NT2/D1 (cell line): ENCODE measurements at regions not wholly inside any gene's neighbourhood (a gene's known extent, or its start where the extent isn't known, plus 50 kb on each side); places are given as distances from the start of the nearest gene placed in this dataset.

Source experiments
- YY1 ChIP-seq: IDR thresholded peaks from 2 replicates; pipeline ENCODE4 v1.6.1; 2011; ENCODE audit not compliant: insufficient read length, insufficient read depth
- ZNF274 ChIP-seq: IDR thresholded peaks from 2 replicates; pipeline ENCODE4 v1.6.1; 2011; ENCODE audit warnings: mild to moderate bottlenecking, low read depth, low read length

- TF ChIP-seq ZNF274 = no peak
- no peak for TF ChIP-seq YY1
Observed at GRCh38 chr1:69499203-69499803, 68.4 kb upstream of the LRRC7 start.
